Activated CD8-positive, alpha-beta memory T cell treated with anti-CD3 and anti-CD28 coated beads for 36 hours (primary cell): ENCODE measurements at regions not wholly inside any gene's neighbourhood (a gene's known extent, or its start where the extent isn't known, plus 50 kb on each side); places are given as distances from the start of the nearest gene placed in this dataset.

Experiments used
- CTCF ChIA-PET: fragments of 350-600 bp; sonication (Branson Sonifier 250); formaldehyde crosslinking; loops from one replicate; lab custom pipeline; 2021; ENCODE audit warnings: antibody characterized with exemption; lab: Charles Lee
- POLR2A ChIA-PET: fragments of 350-600 bp; sonication (Branson Sonifier 250); formaldehyde crosslinking; loops from one replicate; lab custom pipeline; 2021; ENCODE audit warnings: antibody characterized with exemption; lab: Charles Lee

DNA sequence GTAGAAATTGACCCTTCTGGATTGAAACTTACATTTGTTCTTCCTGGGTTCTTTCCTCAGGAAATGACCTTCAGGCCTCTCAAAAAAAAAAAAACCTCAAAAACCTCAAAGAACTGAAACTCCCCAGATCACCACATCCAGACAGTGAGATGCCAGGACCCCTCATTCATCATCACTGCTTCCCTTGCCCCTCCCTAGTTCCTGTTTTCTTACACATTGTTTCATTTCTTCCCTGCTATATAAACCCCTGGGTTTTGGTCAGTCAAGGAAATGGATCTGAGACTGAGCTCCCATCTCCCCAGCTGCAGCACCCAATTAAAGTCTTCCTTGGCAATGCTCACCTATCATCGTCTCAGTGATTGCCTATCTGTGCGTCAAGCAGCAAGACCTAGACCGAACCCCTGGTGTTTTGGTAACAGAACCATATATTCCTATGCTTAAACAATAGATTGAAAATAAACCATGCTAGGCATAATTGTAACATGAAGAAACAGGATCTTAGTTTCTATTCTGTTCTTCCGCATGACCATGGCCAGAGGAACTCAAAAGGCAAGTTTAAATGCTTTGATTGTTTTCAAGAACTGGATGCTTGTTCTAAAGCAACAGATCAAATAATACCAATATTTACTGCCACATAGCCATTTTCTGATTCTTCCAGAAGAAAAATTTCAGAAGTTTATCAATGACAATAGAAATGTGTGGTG, 108.0 kb upstream of the MAX start:
- ChIA-PET POLR2A (no interaction called here), CTCF (interaction anchor here (2.8 kb wide), 1 partner anchor 10 kb away, joined by 6 read pairs; no protein-coding TSS in a partner anchor)

DNA sequence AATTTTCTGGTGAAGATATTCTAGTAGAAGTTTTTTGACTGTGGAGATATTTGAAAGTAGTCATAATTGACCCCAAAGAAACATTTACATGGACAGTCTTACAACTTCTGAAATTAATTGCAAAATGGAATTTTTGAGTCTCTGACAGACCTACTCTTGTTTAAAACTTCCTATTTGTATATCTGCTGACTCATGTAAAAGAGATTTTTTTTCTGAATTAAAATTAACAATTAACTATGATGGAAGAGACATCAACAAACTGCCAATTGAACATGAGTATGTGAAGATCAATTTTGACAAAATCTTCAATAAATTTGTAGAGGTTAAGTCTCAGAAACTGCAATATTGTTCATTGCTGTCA, 108.5 kb upstream of the MAX start:
- CTCF ChIA-PET, result interaction anchor here (2.8 kb wide), 1 partner anchor 9 kb away, joined by 6 read pairs; no protein-coding TSS in a partner anchor
- POLR2A ChIA-PET, result interaction anchor here (0.6 kb wide), 1 partner anchor 259 kb away, joined by 3 read pairs; no protein-coding TSS in a partner anchor

DNA sequence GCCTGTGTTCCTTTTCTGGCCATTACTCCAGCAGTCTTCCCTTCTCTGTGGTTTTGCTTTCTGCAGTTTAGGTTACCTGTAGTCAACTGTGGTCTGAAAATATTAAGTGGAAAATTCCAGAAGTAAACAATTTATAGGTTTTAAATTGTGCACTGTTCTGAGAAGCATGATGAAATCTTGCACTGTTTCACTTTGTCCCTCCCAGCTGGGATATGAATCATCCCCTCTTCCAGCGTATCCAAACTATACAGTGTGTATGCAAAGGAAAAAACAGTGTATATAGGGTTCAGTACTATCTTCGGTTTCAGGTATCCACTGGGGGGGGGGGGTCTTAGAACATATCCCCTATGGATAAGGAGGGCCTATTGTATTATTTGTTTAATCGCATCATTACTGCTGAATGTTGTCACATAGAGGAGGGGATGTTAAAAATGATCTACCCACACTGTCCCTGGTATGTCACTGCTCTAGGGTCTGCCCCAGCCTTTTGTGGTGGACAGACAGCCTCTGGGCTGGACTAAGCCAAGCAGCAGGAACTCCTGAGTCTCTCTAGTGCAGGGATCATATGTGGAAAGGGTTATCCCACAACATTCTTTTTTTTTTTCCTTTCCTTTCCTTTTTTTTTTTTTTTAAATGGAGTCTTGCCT, 109.1 kb upstream of the MAX start:
- CTCF ChIA-PET, result interaction anchor here (2.8 kb wide), 1 partner anchor 9 kb away, joined by 6 read pairs; no protein-coding TSS in a partner anchor

DNA sequence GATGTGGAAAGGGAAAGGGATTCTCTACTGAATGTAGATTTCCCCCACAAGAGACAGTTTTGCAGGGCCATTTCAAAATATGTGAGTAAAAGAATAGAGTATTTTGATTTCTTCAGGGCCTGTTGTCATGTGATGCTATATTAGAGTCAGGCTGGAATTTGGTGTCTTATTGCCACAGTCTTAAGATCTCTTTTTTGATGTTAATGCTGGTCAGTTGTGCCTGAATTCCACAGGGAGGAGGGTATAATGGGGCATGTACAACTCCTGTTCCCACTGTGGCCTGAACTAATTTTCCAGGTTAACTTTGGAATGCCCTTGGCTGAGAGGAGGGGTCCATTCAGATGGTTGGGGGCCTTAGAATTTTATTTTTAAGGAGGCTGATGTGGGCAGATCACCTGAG, 111.0 kb upstream of the MAX start:
- ChIA-PET CTCF (interaction anchor here (0.7 kb wide), 1 partner anchor 11 kb away, joined by 4 read pairs; no protein-coding TSS in a partner anchor), POLR2A (interaction anchor here (0.6 kb wide), 1 partner anchor 207 kb away, joined by 5 read pairs; no protein-coding TSS in a partner anchor)

More for the DNA sequence above, 109.1 kb upstream of the MAX start:
- POLR2A ChIA-PET, result interaction anchor here (0.6 to 0.7 kb wide), 2 partner anchors 259 to 451 kb away, joined by 3 to 4 read pairs; no protein-coding TSS in a partner anchor

DNA sequence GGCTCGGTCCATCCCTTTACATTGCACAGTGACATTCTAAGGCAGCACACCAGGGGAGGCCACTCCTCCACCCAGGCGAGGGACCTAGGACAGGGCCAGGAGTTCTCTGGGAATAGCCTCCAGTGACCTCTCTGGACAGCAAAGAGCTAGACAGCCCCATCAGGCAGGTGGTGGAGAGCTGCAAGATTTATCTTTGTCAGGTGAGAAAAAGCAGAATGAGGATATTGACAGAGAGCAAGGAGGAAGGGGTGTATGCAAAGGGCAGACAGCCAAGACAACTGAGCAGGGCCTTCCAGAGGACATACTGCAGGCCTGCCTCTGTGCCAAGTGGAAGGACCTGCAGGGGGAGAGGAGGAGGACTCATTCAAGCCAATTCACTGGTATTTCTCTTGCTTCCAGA, 112.4 kb upstream of the MAX start:
- CTCF ChIA-PET, result interaction anchor here (1.6 kb wide), 1 partner anchor 14 kb away, joined by 3 read pairs; no protein-coding TSS in a partner anchor
- POLR2A ChIA-PET, result no interaction called here

DNA sequence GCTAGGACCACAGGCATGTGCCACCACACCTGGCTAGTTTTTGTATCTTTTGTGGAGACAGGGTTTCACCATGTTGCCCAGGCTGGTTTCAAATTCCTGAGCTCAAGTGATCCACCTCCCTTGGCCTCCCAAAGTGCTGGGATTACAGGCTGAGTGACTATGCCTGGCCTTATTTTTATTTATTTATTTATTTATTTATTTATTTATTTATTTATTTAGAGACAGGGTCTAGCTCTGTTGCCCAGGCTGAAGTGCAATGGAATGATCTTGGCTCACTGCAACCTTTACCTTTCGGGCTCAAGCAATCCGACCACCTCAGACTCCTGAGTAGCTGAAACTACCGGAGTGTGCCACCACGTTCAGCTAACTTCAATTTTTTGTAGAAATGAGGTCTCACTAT, 117.0 kb upstream of the MAX start:
- CTCF ChIA-PET, result interaction anchor here (1.0 to 1.9 kb wide), 2 partner anchors 8 to 192 kb away, joined by 3 to 6 read pairs; no protein-coding TSS in a partner anchor

DNA sequence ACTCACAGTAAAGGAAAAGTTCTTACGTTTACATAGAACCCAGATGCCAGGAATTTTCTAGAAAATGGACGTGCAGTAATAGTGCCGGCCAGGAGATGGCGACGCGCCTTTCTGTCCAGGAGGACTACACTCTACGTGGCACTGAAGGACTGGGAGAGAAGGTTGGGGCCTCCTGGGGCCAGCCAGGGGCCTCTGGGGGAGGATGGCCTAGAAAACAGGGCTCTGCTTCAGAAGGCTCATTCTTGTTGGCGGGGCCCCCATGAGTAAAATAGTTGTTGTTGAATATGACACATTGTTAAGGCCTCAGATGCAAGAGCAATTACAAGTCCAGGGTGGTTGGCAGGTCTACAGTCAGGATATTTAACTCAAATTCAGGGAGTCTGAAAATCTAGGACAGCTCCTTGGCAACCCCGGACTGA, 120.1 kb upstream of the MAX start:
- POLR2A ChIA-PET, result interaction anchor here (0.5 kb wide), 1 partner anchor 286 kb away, joined by 8 read pairs; no protein-coding TSS in a partner anchor
- CTCF ChIA-PET, result interaction anchor here (1.2 kb wide), 1 partner anchor 80 kb away, joined by 3 read pairs; no protein-coding TSS in a partner anchor

More for the DNA sequence above, 117.0 kb upstream of the MAX start:
- POLR2A ChIA-PET, result interaction anchor here (0.6 kb wide), 1 partner anchor 106 kb away, joined by 5 read pairs; no protein-coding TSS in a partner anchor

DNA sequence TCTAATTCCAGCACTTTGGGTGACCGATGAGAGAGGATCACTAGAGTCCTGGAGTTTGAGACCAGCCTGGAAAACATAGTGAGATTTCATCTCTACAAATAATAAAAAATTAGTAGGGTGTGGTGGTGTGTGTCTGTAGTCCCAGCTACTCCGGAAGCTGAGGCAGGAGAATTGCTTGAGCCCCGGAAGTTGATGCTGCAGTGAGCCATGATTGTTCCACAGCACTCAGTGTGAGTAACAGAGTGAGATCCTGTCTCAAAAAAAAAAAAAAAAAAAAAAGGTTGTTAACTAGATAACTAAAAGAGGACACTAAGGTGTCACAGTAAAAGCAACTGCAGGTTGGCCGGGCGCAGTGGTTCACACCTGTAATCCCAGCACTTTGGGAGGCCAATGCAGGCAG, 121.3 kb upstream of the MAX start:
- POLR2A ChIA-PET, result no interaction called here
- CTCF ChIA-PET, result interaction anchor here (1.2 kb wide), 2 partner anchors 78 to 601 kb away, joined by 3 read pairs; no protein-coding TSS in a partner anchor

DNA sequence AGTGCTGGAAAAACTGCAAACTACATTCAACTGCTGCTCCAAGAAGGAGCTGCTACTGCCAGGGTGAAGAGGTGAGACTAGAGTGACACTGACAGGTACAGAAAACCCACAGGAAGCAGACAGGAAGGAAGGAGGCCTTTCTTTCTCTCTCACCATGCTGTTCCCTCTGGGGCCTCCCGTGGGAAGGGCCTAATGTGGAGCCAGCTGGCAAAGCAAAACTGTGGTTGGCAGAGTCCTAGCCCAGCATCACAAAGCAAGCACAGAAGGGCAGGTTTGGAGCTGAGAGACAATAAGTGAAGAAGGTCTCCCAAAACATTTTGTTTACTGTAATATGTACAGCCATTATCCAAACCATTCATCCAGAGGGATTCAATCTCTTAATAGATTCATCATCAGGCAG, 122.5 kb upstream of the MAX start:
- CTCF ChIA-PET, result interaction anchor here (0.6 to 1.2 kb wide), 4 partner anchors 62 to 1006 kb away, joined by 3 to 6 read pairs (median 4); no protein-coding TSS in a partner anchor
- POLR2A ChIA-PET, result no interaction called here

DNA sequence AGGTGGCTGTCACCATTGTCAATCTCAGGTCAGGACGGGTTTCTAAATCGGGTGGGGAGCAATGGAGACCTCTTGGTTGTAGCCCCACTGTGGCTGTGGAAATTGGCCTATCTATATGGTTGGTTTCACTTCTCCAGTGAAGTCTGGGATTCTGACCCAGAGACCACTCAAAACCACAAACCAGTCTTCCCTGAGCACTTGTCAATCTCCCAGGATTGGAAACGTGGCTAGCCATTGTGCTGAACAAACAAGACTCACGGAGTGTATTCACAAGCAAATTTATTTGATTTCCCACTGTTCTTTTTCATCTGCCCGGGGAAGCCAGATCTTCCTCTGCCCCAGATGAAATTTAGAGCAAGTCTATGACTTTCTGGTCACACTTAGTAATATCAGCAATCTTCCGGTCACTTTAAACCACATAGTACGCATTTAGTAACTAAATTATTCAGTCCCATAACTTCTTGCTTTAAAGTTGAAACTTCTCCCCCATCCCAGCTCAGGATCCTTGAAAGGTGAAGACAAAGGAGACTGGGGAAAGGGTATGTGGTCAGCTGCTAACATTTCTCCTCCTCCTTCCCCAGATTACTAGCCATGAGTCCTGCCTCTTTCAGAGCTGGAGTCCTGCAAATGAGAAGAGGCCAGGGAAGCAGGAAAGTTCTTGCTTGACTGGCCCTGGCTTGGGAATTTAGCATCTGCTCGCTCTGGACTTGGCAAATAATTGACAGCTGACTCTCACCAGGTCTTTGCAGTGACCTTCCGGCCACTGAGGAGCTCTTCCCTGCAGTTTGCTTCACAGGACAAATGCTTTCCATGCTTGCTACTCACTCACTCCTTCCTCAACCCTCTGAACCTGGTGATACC, 123.2 kb upstream of the MAX start:
- ChIA-PET POLR2A (no interaction called here), CTCF (interaction anchor here (0.6 to 1.3 kb wide), 5 partner anchors 18 to 1006 kb away, joined by 3 to 6 read pairs (median 3); no protein-coding TSS in a partner anchor)

DNA sequence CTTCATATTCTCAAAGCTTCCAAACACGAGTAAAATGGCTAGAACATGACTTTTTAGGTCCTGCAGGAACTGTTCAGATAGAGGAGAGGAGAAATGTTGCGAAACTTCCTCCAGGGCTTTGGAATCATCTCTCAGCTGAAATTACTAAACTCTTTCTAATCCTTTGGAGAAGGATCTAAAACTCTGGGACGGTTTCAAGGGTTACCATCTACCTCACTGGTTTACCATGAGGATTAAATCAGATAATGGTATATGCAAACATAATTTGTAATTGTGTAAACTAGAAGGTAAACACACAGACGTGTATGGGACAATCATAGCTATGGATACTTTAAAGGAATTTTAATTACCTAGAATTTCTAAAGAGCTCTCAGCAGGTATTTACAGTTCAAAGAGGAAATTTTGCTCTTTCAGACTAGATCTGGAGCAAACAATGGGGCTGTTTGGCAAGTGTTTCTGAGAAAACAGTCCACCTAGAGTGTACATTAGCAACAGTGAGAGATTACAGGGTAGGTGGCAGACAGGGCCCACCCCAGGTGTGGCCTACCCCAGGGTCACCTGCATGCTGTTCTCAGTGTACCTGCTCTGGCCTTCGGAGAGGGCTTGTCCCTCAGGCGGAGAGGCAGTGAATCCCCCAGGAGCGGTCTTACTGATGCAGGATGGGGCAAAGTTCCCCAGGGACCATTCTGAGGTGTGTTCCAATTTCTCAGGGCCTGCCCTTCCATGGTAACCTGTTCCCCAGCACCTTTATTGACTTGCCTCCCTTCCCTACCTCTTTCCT, 124.7 kb upstream of the MAX start:
- ChIA-PET POLR2A (no interaction called here), CTCF (interaction anchor here (1.3 kb wide), 1 partner anchor 185 kb away, joined by 3 read pairs; no protein-coding TSS in a partner anchor)

DNA sequence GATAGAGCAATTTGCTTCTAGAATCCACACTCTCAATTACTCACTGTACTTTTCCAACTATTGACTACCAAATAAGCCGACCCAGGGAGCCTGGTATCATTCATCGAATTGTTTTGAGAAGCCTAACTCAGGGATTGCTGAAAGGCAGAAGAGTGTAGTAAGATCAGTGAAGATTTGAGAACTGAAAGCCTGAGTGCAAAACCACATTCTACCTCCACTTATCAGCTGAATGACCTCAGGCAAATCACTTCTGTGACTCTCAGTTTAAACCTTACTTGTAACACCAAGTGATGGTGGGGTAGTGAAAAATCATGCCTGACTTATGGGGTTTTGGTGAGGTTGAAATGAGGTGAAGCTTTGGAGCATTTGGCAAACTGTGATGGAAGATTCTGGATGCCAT, 126.1 kb upstream of the MAX start:
- ChIA-PET POLR2A (interaction anchor here (1.6 kb wide), 1 partner anchor 22 kb away, joined by 4 read pairs; no protein-coding TSS in a partner anchor), CTCF (interaction anchor here (1.6 kb wide), 1 partner anchor 20 kb away, joined by 4 read pairs; no protein-coding TSS in a partner anchor)

DNA sequence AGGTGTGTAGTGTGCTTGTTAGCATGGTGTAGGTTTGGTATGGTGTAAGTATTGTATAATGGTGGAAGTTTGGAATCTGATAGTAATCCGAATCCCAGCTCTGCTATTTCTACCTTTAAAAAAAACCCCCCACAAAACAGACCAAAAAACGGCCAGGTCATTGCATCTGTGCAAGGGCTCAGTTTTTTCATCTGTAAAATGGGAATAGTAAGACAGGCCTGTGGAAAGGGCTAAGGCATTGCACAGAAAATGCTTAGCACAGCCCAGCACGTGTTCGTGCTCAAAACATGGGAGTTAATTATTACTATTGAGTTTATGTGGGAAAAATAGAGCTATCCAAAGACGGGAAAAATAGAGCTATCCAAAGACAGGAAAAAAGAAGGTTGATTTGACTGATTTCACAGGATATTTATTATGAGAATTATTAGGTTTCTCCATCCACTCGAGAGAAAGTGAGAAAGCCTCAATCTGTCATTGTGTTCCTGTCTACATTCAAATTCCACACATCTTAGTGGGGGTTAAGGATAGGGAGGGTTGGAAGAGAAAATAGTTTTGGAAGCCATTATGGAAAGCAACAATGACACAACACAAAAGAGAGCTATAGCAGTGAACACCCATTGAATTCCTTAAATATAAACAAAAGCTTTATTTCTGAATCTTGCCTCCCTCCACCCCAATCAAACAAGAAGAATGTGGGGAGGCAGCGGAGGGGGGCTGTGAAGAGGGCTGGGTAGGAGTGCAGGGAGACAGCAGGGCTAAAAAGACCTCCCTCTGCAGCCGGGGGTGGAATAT, 126.8 kb upstream of the MAX start:
- ChIA-PET POLR2A (interaction anchor here (1.6 kb wide), 1 partner anchor 23 kb away, joined by 4 read pairs; no protein-coding TSS in a partner anchor), CTCF (interaction anchor here (1.6 kb wide), 1 partner anchor 21 kb away, joined by 4 read pairs; no protein-coding TSS in a partner anchor)

DNA sequence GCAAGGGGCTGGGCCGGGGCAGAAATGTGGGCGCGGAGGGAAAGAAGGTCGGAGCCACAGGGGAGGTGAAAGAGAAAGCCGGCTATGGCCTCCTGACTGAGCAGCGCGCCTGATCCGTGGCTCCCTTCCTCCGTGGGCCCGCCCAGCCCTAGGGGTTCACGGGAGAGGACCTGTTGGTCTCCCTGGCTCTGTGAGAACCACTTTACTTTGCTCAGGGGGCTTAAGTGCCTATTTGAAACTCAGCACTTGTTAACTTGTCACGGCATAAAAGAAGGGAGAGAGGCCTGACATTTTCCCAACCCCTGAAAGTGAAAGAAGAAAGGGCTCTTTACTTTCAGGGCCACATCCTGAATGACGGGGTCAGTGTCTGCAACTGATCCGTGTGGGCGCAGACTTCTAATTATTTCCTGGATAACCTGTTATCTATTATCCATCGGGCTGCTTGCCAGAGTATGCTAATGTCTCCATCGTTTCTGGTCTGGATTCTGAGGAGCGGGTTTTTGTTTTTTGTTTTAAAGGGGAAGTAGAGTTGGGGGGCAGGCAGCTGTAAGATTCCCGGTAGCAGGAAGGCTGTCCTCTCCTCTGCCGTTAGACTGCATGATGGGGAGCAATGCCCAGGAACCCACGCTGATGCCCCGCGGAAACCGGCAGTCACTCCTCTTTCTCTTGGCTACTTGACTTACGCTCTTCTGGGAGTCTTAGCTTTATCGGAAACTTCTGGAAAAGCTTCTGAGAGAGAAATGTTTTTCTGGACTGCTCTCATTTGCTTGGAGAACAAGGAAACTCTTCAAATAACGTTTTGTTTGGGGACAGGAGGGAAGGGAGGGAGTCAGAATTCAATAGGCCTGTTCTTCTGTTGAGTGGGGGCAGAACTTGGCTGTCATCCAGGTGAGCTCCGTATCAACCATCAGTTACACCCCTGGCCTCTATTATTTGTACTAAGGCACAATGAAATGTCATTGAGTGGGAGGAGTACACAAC, 127.7 kb upstream of the MAX start:
- ChIA-PET POLR2A (interaction anchor here (1.6 kb wide), 1 partner anchor 24 kb away, joined by 4 read pairs; no protein-coding TSS in a partner anchor), CTCF (interaction anchor here (1.6 kb wide), 1 partner anchor 22 kb away, joined by 4 read pairs; no protein-coding TSS in a partner anchor)

DNA sequence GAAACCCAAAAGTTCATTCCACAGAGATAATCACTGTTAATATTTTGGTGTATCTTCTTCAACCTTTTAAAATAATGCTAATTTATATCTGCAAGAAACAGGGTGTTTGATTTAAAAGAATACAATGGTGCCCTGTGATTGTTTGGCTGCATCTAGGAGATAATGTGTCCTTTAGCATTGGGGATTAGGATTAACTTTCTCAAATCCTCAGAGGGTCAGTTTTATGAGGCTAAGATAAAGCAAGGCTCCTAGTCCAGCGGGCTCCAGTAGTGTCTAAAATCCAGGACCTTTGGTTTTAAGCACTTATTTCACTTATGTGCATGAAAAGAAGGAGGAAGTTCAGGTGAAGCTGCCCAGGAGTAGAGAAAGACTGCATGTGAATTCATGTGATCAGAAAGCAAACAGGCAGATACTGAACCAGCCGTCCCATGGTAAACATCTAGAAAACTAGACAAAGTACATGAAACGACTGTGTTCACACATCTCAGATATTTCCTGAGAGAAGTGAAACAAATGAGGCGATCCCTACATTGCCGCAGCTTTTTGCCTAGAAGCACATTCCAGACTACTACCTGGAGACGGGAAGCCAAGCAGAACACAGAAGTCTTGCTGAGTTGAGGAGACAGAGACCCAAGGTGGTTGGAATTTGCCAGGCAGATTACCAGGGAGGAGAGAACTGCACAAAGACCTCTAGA, 129.1 kb upstream of the MAX start:
- ChIA-PET CTCF (no interaction called here), POLR2A (no interaction called here)
